ENCODE measurements at regions not wholly inside any gene's neighbourhood (a gene's known extent, or its start where the extent isn't known, plus 50 kb on each side); places are given as distances from the start of the nearest gene placed in this dataset.

GRCh38 chr2:164046040-164046439 is 310.2 kb upstream of the FIGN start:
- TF ChIP-seq CTCF (IDR thresholded peaks at IDR 0.05) (no peak), POLR2A (IDR thresholded peaks at IDR 0.05) (no peak)
